ENCODE measurements at regions not wholly inside any gene's neighbourhood (a gene's known extent, or its start where the extent isn't known, plus 50 kb on each side); places are given as distances from the start of the nearest gene placed in this dataset.

GRCh38 chr11:134731213-134731961 is 319.3 kb upstream of the B3GAT1 start:
- TF ChIP-seq, protein P1, sequence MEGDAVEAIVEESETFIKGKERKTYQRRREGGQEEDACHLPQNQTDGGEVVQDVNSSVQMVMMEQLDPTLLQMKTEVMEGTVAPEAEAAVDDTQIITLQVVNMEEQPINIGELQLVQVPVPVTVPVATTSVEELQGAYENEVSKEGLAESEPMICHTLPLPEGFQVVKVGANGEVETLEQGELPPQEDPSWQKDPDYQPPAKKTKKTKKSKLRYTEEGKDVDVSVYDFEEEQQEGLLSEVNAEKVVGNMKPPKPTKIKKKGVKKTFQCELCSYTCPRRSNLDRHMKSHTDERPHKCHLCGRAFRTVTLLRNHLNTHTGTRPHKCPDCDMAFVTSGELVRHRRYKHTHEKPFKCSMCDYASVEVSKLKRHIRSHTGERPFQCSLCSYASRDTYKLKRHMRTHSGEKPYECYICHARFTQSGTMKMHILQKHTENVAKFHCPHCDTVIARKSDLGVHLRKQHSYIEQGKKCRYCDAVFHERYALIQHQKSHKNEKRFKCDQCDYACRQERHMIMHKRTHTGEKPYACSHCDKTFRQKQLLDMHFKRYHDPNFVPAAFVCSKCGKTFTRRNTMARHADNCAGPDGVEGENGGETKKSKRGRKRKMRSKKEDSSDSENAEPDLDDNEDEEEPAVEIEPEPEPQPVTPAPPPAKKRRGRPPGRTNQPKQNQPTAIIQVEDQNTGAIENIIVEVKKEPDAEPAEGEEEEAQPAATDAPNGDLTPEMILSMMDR (IDR thresholded peaks at IDR 0.05; ENCODE audit: extremely low read depth, low read depth, low read length), result no peak
- H2AFZ ChIP-seq (ENCODE audit: low read length), result no peak overlapping the region
- DNase-seq (ENCODE audit: insufficient read length, low spot score, missing footprints), result no peak

GRCh38 chr11:134730561-134731212 is 318.6 kb upstream of the B3GAT1 start:
- no peak overlapping the region for H3K27ac ChIP-seq (ENCODE audit: low read depth, low read length)
- no peaks in the 10 kb centered on the region for H3K79me2 ChIP-seq (ENCODE audit: insufficient read depth, low read length)
- H3K4me1 ChIP-seq (ENCODE audit: insufficient read depth, low read length), result no peaks in the 10 kb centered on the region
- H3K36me3 ChIP-seq (ENCODE audit: insufficient read depth, low read length), result no peaks in the 10 kb centered on the region
- no peaks in the 10 kb centered on the region for H4K20me1 ChIP-seq (ENCODE audit: insufficient read depth, low read length)
- H3K27me3 ChIP-seq (ENCODE audit: insufficient read depth, low read length), result no peaks in the 10 kb centered on the region
- no peak for DNase-seq (ENCODE audit: insufficient read length, low spot score, missing footprints)
- TF ChIP-seq, protein P1 (IDR thresholded peaks at IDR 0.05; ENCODE audit: extremely low read depth, low read depth, low read length), result no peak
- no peak overlapping the region for H2AFZ ChIP-seq (ENCODE audit: low read length)
- H3K9me3 ChIP-seq (ENCODE audit: low read depth, low read length), result no peaks in the 10 kb centered on the region
- no peak overlapping the region for H3K4me2 ChIP-seq (ENCODE audit: insufficient read depth, low read length)
- no peak overlapping the region for H3K4me3 ChIP-seq (ENCODE audit: insufficient read depth, low read length)

More at GRCh38 chr11:134731213-134731961, 319.3 kb upstream of the B3GAT1 start:
- H3K9me3 ChIP-seq (ENCODE audit: low read depth, low read length), result no peaks in the 10 kb centered on the region
- no peaks in the 10 kb centered on the region for H3K36me3 ChIP-seq (ENCODE audit: insufficient read depth, low read length)
- H3K27me3 ChIP-seq (ENCODE audit: insufficient read depth, low read length), result no peaks in the 10 kb centered on the region
- H4K20me1 ChIP-seq (ENCODE audit: insufficient read depth, low read length), result no peaks in the 10 kb centered on the region
- H3K4me3 ChIP-seq (ENCODE audit: insufficient read depth, low read length), result no peak overlapping the region
- no peak overlapping the region for H3K4me2 ChIP-seq (ENCODE audit: insufficient read depth, low read length)
- no peaks in the 10 kb centered on the region for H3K4me1 ChIP-seq (ENCODE audit: insufficient read depth, low read length)
- H3K27ac ChIP-seq (ENCODE audit: low read depth, low read length), result no peak overlapping the region
- no peaks in the 10 kb centered on the region for H3K79me2 ChIP-seq (ENCODE audit: insufficient read depth, low read length)

GRCh38 chr11:134730101-134730500 is 318.1 kb upstream of the B3GAT1 start:
- TF ChIP-seq, protein P1 (IDR thresholded peaks at IDR 0.05; ENCODE audit: extremely low read depth, low read depth, low read length), result no peak
- no peak overlapping the region for H2AFZ ChIP-seq (ENCODE audit: low read length)
- no peak for DNase-seq (ENCODE audit: insufficient read length, low spot score, missing footprints)
- H3K27me3 ChIP-seq (ENCODE audit: insufficient read depth, low read length), result no peaks in the 10 kb centered on the region
- H3K79me2 ChIP-seq (ENCODE audit: insufficient read depth, low read length), result no peaks in the 10 kb centered on the region
- no peaks in the 10 kb centered on the region for H3K9me3 ChIP-seq (ENCODE audit: low read depth, low read length)
- H3K4me3 ChIP-seq (ENCODE audit: insufficient read depth, low read length), result no peak overlapping the region
- no peaks in the 10 kb centered on the region for H3K4me1 ChIP-seq (ENCODE audit: insufficient read depth, low read length)
- H3K27ac ChIP-seq (ENCODE audit: low read depth, low read length), result no peak overlapping the region
- H3K36me3 ChIP-seq (ENCODE audit: insufficient read depth, low read length), result no peaks in the 10 kb centered on the region
- H4K20me1 ChIP-seq (ENCODE audit: insufficient read depth, low read length), result no peaks in the 10 kb centered on the region
- no peak overlapping the region for H3K4me2 ChIP-seq (ENCODE audit: insufficient read depth, low read length)

GRCh38 chr11:134728186-134728585 is 316.1 kb upstream of the B3GAT1 start:
- H3K9me3 ChIP-seq (ENCODE audit: low read depth, low read length), result no peaks in the 10 kb centered on the region
- no peak overlapping the region for H2AFZ ChIP-seq (ENCODE audit: low read length)
- no peak overlapping the region for H3K27ac ChIP-seq (ENCODE audit: low read depth, low read length)
- H3K4me2 ChIP-seq (ENCODE audit: insufficient read depth, low read length), result no peak overlapping the region
- TF ChIP-seq, protein P1 (IDR thresholded peaks at IDR 0.05; ENCODE audit: extremely low read depth, low read depth, low read length), result no peak
- H3K4me1 ChIP-seq (ENCODE audit: insufficient read depth, low read length), result no peaks in the 10 kb centered on the region
- H3K27me3 ChIP-seq (ENCODE audit: insufficient read depth, low read length), result no peaks in the 10 kb centered on the region
- no peak overlapping the region for H3K4me3 ChIP-seq (ENCODE audit: insufficient read depth, low read length)
- H3K36me3 ChIP-seq (ENCODE audit: insufficient read depth, low read length), result no peaks in the 10 kb centered on the region
- H4K20me1 ChIP-seq (ENCODE audit: insufficient read depth, low read length), result no peaks in the 10 kb centered on the region
- DNase-seq (ENCODE audit: insufficient read length, low spot score, missing footprints), result no peak
- no peaks in the 10 kb centered on the region for H3K79me2 ChIP-seq (ENCODE audit: insufficient read depth, low read length)

Data from osteoblast (primary cell).